ENCODE measurements at regions not wholly inside any gene's neighbourhood (a gene's known extent, or its start where the extent isn't known, plus 50 kb on each side); places are given as distances from the start of the nearest gene placed in this dataset.
"Not testable (repeated sequence)": the region's sequence is repeated elsewhere in the genome, so short reads cannot be mapped to it uniquely, and the experiment has no call there.

DNA sequence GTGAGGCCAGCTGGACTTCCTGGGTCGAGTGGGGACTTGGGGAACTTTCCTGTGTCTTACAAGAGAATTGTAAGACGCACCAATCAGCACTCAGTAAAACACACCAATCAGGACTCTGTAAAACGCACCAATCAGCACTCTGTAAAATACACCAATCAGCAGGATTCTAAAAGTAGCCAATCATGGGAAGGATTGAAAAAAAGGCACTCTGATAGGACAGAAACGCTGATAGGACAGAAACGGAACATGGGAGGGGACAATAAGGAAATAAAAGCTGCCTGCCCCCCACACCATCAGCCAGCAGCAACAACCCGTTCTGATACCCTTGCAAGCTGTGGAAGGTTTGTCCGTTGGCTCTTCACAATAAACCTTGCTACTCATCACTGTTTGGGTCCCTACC, 73.1 kb upstream of the SGCG start:
- Histone ChIP-seq H2AFZ (ENCODE audit: low read length, unreplicated experiment) (no peak overlapping the region), H3K27me3 (ENCODE audit: insufficient read depth, low read length) (no peaks in the 10 kb centered on the region), H3K36me3 (ENCODE audit: insufficient read depth, low read length) (no peaks in the 10 kb centered on the region), H3K4me3 (ENCODE audit: low read depth, low read length) (no peak overlapping the region), H3K79me2 (ENCODE audit: control insufficient read depth, insufficient read depth, low read length, unreplicated experiment) (no peaks in the 10 kb centered on the region), H3K27ac (ENCODE audit: low read depth, low read length) (no peak overlapping the region), H3K4me1 (ENCODE audit: control insufficient read depth, insufficient read depth, low read length, unreplicated experiment) (no peaks in the 10 kb centered on the region)

DNA sequence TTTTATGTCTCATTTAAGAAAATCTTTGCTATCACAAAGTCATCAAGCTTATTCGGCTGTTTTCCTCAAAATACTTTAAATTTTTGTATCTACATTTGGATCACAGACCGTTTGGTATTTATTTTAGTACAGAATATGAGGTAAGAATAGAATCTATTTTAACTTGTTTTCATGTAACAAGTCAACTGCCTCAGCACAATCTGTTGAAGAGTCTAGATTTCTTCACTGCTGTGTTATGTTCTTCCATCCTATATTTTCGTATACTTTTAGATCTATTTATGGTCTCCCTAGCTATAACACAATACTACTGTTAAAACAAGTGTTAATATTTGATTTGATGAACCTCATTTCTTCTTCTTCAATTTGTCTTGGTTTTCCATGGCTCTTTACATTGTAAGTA, 61.6 kb upstream of the SGCG start:
- H3K79me2 ChIP-seq (ENCODE audit: control insufficient read depth, insufficient read depth, low read length, unreplicated experiment) = no peaks in the 10 kb centered on the region
- no peak overlapping the region for H3K4me3 ChIP-seq (ENCODE audit: low read depth, low read length)
- no peaks in the 10 kb centered on the region for H3K36me3 ChIP-seq (ENCODE audit: insufficient read depth, low read length)
- no peaks in the 10 kb centered on the region for H3K4me1 ChIP-seq (ENCODE audit: control insufficient read depth, insufficient read depth, low read length, unreplicated experiment)
- H3K27ac ChIP-seq (ENCODE audit: low read depth, low read length) = no peak overlapping the region
- peaks cover 11% of the 10 kb centered on the region; the same call in 1 of the 2 replicates for H3K27me3 ChIP-seq (ENCODE audit: insufficient read depth, low read length)
- no peak overlapping the region for H2AFZ ChIP-seq (ENCODE audit: low read length, unreplicated experiment)

DNA sequence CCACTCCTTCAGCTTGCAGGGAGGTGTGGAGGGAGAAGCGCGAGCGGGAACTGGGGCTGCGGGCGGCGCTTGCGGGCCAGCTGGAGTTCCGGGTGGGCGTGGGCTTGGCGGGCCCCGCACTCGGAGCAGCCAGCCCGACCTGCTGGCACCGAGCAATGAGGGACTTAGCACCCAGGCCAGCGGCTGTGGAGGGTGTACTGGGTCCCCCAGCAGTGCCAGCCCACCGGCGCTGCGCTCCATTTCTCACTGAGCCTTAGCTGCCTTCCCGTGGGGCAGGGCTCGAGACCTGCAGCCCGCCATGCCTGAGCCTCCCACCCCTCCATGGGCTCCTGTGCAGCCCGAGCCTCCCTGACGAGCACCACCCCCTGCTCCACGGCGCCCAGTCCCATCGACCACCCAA, 53.2 kb upstream of the SGCG start:
- not testable (repeated sequence) for H3K27me3 ChIP-seq (ENCODE audit: insufficient read depth, low read length); H3K79me2 ChIP-seq (ENCODE audit: control insufficient read depth, insufficient read depth, low read length, unreplicated experiment); H3K27ac ChIP-seq (ENCODE audit: low read depth, low read length); H3K4me1 ChIP-seq (ENCODE audit: control insufficient read depth, insufficient read depth, low read length, unreplicated experiment); H3K36me3 ChIP-seq (ENCODE audit: insufficient read depth, low read length); H2AFZ ChIP-seq (ENCODE audit: low read length, unreplicated experiment); H3K4me3 ChIP-seq (ENCODE audit: low read depth, low read length)

DNA sequence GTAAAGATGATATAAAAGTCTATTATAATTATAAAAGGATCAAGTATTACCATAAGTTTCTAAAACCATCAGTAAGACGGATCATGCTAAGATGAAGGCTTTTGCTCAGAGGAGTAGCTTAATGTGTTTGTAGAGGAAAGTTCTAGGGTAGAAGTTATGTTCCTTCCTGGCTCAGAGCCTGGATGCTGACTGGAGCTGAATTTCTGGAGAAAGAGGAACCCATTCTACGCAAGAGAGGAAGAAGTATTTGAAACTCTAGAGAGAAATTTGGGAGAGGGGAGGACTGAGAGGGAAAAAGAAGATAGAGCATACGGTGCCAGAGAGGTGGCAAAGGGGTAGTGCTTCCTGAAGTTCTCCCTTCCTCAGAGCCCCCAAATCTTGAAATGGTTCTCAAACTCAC, 51.4 kb upstream of the SGCG start:
- H3K27ac ChIP-seq (ENCODE audit: low read depth, low read length) = no peak overlapping the region
- no peak overlapping the region for H2AFZ ChIP-seq (ENCODE audit: low read length, unreplicated experiment)

More for the DNA sequence above, 51.4 kb upstream of the SGCG start:
- no peaks in the 10 kb centered on the region for H3K79me2 ChIP-seq (ENCODE audit: control insufficient read depth, insufficient read depth, low read length, unreplicated experiment)
- H3K4me3 ChIP-seq (ENCODE audit: low read depth, low read length) = no peak overlapping the region
- H3K4me1 ChIP-seq (ENCODE audit: control insufficient read depth, insufficient read depth, low read length, unreplicated experiment) = no peaks in the 10 kb centered on the region
- no peaks in the 10 kb centered on the region for H3K36me3 ChIP-seq (ENCODE audit: insufficient read depth, low read length)
- H3K27me3 ChIP-seq (ENCODE audit: insufficient read depth, low read length) = no peaks in the 10 kb centered on the region
